Peyer's patch (tissue), 4 donors: ENCODE measurements at regions not wholly inside any gene's neighbourhood (a gene's known extent, or its start where the extent isn't known, plus 50 kb on each side); places are given as distances from the start of the nearest gene placed in this dataset.

Source experiments
- CTCF ChIP-seq, 6 experiments: fragments of 450-650 bp in 4 of 6; fragments of 200-600 bp in 2 of 6; sonication (generic) in 1 of 6; IDR thresholded peaks; one replicate each; pipeline ENCODE4 v1.5.1; 2017 to 2019; ENCODE audit warnings: antibody characterized with exemption in 6 of 6, mild to moderate bottlenecking in 3 of 6, moderate library complexity in 1 of 6
- POLR2A ChIP-seq, 2 donors: fragments of 450-650 bp; IDR thresholded peaks; one replicate each; pipeline ENCODE4 v1.5.1; 2017; ENCODE audit warnings: antibody characterized with exemption in 2 of 2, mild to moderate bottlenecking in 2 of 2, moderate library complexity in 2 of 2

- no peak for TF ChIP-seq POLR2A (IDR thresholded peaks at IDR 0.05)
- no peak for TF ChIP-seq CTCF (IDR thresholded peaks at IDR 0.05)
These were observed 72.1 kb upstream of the XPA start for GRCh38 chr9:97769208-97769607.
